Skeletal muscle satellite cell (primary cell): ENCODE measurements at regions not wholly inside any gene's neighbourhood (a gene's known extent, or its start where the extent isn't known, plus 50 kb on each side); places are given as distances from the start of the nearest gene placed in this dataset.

Source experiments
- H3K27me3 ChIP-seq: 2 replicates; pipeline ENCODE4 v1.7.0; 2013; ENCODE audit warnings: low read length; ENCODE audit not compliant: control insufficient read depth, insufficient read depth
- H3K36me3 ChIP-seq: 2 replicates; pipeline ENCODE4 v1.7.0; 2013; ENCODE audit warnings: mild to moderate bottlenecking, control low read depth, low read length; ENCODE audit not compliant: insufficient read depth
- H3K4me1 ChIP-seq: 2 replicates; pipeline ENCODE4 v1.7.0; 2013; ENCODE audit warnings: low read length; ENCODE audit not compliant: control insufficient read depth, insufficient read depth
- H3K4me2 ChIP-seq: 2 replicates; pipeline ENCODE4 v1.7.0; 2013; ENCODE audit warnings: mild to moderate bottlenecking, low read length
- H3K4me3 ChIP-seq: 2 replicates; pipeline ENCODE4 v1.7.0; 2013; ENCODE audit warnings: low read length
- H3K9ac ChIP-seq: 2 replicates; pipeline ENCODE4 v1.7.0; 2013; ENCODE audit warnings: mild to moderate bottlenecking, low read depth, low read length, moderate library complexity
- H3K9me3 ChIP-seq: replicated peaks from 2 replicates; pipeline ENCODE4 v1.7.0; 2013; ENCODE audit warnings: mild to moderate bottlenecking, control low read depth, low read length

- Histone ChIP-seq H3K27me3 (no peaks in the 10 kb centered on the region), H3K4me3 (no peak overlapping the region), H3K9me3 (peaks cover 3% of the 10 kb centered on the region), H3K4me1 (no peaks in the 10 kb centered on the region), H3K9ac (no peak overlapping the region), H3K36me3 (no peaks in the 10 kb centered on the region), H3K4me2 (no peak overlapping the region)
These were observed 293.6 kb downstream of the TEX29 start for GRCh38 chr13:111614009-111614408.

DNA sequence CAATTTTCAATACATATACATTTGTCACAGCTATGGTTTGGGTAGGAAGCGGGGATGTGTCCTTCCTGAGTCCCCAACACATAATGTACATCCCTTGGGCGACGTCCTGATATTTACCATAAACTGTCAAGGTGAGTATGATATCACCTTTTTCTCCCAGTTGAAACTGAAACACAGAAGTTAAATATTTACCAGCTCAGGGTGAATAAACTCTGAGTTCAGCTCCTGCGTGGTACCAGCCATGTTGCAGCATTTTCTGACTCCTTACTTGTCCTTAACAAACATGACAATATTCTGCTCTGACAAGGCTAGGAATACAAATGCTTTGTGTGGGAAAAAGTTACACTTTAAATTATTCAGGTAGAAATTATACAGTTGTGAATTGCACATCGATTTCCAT lies 294.2 kb downstream of the TEX29 start:
- Histone ChIP-seq H3K27me3 (no peaks in the 10 kb centered on the region), H3K4me3 (no peak overlapping the region), H3K9me3 (peaks cover 3% of the 10 kb centered on the region), H3K36me3 (no peaks in the 10 kb centered on the region), H3K4me1 (no peaks in the 10 kb centered on the region), H3K9ac (no peak overlapping the region), H3K4me2 (no peak overlapping the region)

DNA sequence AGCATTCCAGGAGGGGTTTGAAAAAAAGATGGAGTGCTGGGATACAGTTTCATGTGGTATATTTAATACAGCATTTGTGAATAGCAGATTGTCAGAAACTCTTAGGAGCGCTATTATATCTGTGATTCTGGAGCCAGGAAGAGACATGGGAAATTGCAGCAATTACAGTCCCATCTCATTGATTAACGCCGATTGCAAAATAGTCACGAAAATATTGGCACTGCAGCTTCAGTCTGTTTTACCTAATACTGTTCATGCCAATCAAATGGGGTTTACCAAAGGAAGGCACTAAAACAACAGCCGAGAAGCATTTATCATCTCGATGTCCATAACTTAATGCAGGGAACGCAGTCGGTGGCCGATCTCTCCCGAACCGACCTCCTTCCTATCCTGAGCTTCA lies 295.8 kb downstream of the TEX29 start:
- Histone ChIP-seq H3K4me1 (no peaks in the 10 kb centered on the region), H3K9ac (no peak overlapping the region), H3K36me3 (no peaks in the 10 kb centered on the region), H3K27me3 (no peaks in the 10 kb centered on the region), H3K4me3 (no peak overlapping the region), H3K9me3 (peaks cover 3% of the 10 kb centered on the region), H3K4me2 (no peak overlapping the region)

GRCh38 chr13:111620166-111620565 lies 299.7 kb downstream of the TEX29 start:
- no peak overlapping the region for H3K9ac ChIP-seq
- peaks cover 11% of the 10 kb centered on the region for H3K9me3 ChIP-seq
- H3K27me3 ChIP-seq = no peaks in the 10 kb centered on the region
- H3K36me3 ChIP-seq = no peaks in the 10 kb centered on the region
- H3K4me1 ChIP-seq = no peaks in the 10 kb centered on the region
- H3K4me2 ChIP-seq = no peak overlapping the region
- H3K4me3 ChIP-seq = no peak overlapping the region

- no peaks in the 10 kb centered on the region for H3K4me1 ChIP-seq
These were observed 300.1 kb downstream of the TEX29 start for GRCh38 chr13:111620586-111620985.

GRCh38 chr13:111621164-111621563 lies 300.7 kb downstream of the TEX29 start:
- Histone ChIP-seq H3K9me3 (peaks cover 19% of the 10 kb centered on the region), H3K36me3 (no peaks in the 10 kb centered on the region)

More at GRCh38 chr13:111620586-111620985, 300.1 kb downstream of the TEX29 start:
- H3K36me3 ChIP-seq = no peaks in the 10 kb centered on the region
- no peak overlapping the region for H3K9ac ChIP-seq
- H3K27me3 ChIP-seq = no peaks in the 10 kb centered on the region
- peaks cover 14% of the 10 kb centered on the region for H3K9me3 ChIP-seq
- H3K4me2 ChIP-seq = no peak overlapping the region
- no peak overlapping the region for H3K4me3 ChIP-seq

GRCh38 chr13:111622051-111622531 lies 301.6 kb downstream of the TEX29 start:
- Histone ChIP-seq H3K36me3 (no peaks in the 10 kb centered on the region), H3K4me1 (no peaks in the 10 kb centered on the region), H3K27me3 (no peaks in the 10 kb centered on the region), H3K4me3 (no peak overlapping the region), H3K9me3 (peaks cover 28% of the 10 kb centered on the region), H3K9ac (no peak overlapping the region), H3K4me2 (no peak overlapping the region)

More at GRCh38 chr13:111621164-111621563, 300.7 kb downstream of the TEX29 start:
- Histone ChIP-seq H3K4me1 (no peaks in the 10 kb centered on the region), H3K9ac (no peak overlapping the region), H3K4me2 (no peak overlapping the region), H3K27me3 (no peaks in the 10 kb centered on the region), H3K4me3 (no peak overlapping the region)

GRCh38 chr13:111623208-111623607 lies 302.8 kb downstream of the TEX29 start:
- H3K27me3 ChIP-seq = no peaks in the 10 kb centered on the region
- no peak overlapping the region for H3K9ac ChIP-seq
- H3K4me1 ChIP-seq = no peaks in the 10 kb centered on the region
- no peaks in the 10 kb centered on the region for H3K36me3 ChIP-seq
- H3K4me2 ChIP-seq = no peak overlapping the region
- H3K4me3 ChIP-seq = no peak overlapping the region
- H3K9me3 ChIP-seq = peaks cover 29% of the 10 kb centered on the region

- Histone ChIP-seq H3K4me2 (no peak overlapping the region), H3K4me3 (no peak overlapping the region), H3K4me1 (no peaks in the 10 kb centered on the region)
These were observed 303.5 kb downstream of the TEX29 start for GRCh38 chr13:111623743-111624505.

GRCh38 chr13:111625526-111626315 lies 305.3 kb downstream of the TEX29 start:
- peaks cover 35% of the 10 kb centered on the region for H3K9me3 ChIP-seq

More at GRCh38 chr13:111623743-111624505, 303.5 kb downstream of the TEX29 start:
- Histone ChIP-seq H3K9me3 (peaks cover 31% of the 10 kb centered on the region), H3K9ac (no peak overlapping the region), H3K27me3 (no peaks in the 10 kb centered on the region), H3K36me3 (no peaks in the 10 kb centered on the region)

DNA sequence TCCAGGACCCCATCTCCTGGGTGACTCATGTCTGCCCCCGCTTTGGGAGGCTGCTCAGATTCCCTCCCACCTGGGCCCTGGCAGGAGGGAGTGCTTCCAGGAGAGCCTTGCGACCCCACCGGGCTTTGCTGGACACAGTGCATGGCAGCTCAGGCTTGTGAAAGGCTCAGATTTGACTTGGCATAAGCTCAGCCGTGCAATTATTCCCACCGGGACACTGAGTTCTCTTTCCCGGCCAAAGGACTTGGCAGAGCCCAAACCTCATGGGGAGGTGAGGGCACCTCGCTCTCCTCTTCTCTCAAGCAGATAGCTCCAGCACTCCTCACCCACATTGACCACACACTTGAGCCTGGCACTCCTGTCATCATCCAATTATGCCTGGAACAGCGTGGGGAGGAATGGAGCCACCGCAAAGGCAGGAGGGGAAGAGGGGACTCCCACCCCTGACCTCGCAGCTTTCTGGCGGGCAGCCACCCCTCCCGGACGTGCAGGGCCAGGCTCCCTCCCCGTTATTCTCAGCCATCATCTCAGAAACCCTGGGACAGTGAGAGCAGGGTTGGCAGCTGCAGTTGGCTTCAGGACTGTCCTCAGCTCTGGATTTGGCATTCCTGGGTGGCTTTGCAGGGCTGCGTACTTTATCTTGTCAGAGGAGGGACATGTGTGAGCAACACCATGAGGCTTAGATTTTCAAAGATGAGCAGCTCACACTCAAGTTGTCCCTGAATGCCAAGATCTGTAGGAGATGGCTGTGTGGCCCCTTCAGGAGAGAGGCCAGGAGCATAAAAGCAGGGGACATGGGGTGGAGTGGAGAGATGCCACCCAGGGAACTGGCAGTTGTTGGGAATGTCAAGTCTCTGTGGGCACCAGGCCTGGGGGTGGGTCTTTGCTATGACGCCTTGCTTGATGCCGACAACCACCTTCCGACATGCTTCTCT lies 306.2 kb downstream of the TEX29 start:
- Histone ChIP-seq H3K36me3 (no peaks in the 10 kb centered on the region), H3K4me1 (no peaks in the 10 kb centered on the region), H3K9me3 (peaks cover 33% of the 10 kb centered on the region), H3K9ac (no peak overlapping the region), H3K27me3 (no peaks in the 10 kb centered on the region), H3K4me3 (no peak overlapping the region), H3K4me2 (no peak overlapping the region)

More at GRCh38 chr13:111625526-111626315, 305.3 kb downstream of the TEX29 start:
- no peaks in the 10 kb centered on the region for H3K27me3 ChIP-seq
- no peaks in the 10 kb centered on the region for H3K36me3 ChIP-seq
- H3K4me3 ChIP-seq = no peak overlapping the region
- H3K4me1 ChIP-seq = no peaks in the 10 kb centered on the region
- H3K9ac ChIP-seq = no peak overlapping the region
- no peak overlapping the region for H3K4me2 ChIP-seq
